ENCODE measurements at regions not wholly inside any gene's neighbourhood (a gene's known extent, or its start where the extent isn't known, plus 50 kb on each side); places are given as distances from the start of the nearest gene placed in this dataset.

- TF ChIP-seq ATF6 (CRISPR knock-in tag; IDR thresholded peaks at IDR 0.05) (no peak), GTF2I (CRISPR knock-in tag; conservative IDR thresholded peaks at IDR 0.05) (no peak), USF1 (CRISPR knock-in tag; IDR thresholded peaks at IDR 0.05) (no peak), NR1H2 (CRISPR knock-in tag; IDR thresholded peaks at IDR 0.05) (no peak), SMAD3 (CRISPR knock-in tag; IDR thresholded peaks at IDR 0.05; ENCODE audit: borderline replicate concordance) (no peak), ZNF425 (CRISPR knock-in tag; conservative IDR thresholded peaks at IDR 0.05) (no peak), ZNF532 (CRISPR knock-in tag; IDR thresholded peaks at IDR 0.05; ENCODE audit: borderline replicate concordance) (no peak), ZSCAN18 (CRISPR knock-in tag; IDR thresholded peaks at IDR 0.05) (no peak), TEAD4 (CRISPR knock-in tag; IDR thresholded peaks at IDR 0.05) (no peak), RELA (CRISPR knock-in tag; IDR thresholded peaks at IDR 0.05; ENCODE audit: borderline replicate concordance) (no peak), USF2 (CRISPR knock-in tag; IDR thresholded peaks at IDR 0.05) (no peak)
Measured at GRCh38 chr10:88047579-88047978, 184.2 kb downstream of the PTEN start (continued).

GRCh38 chr10:88048312-88048711 lies 184.9 kb downstream of the PTEN start:
- no peak overlapping the region for H3K27ac Mint-ChIP-seq
- DNase-seq (ENCODE audit: low spot score) (no peak), ATAC-seq (no peak)
- H3K9me3 Mint-ChIP-seq: peaks cover 15% of the 10 kb centered on the region
- peaks cover 8% of the 10 kb centered on the region; the same call in 1 of the 2 replicates for H3K36me3 Mint-ChIP-seq
- H3K4me3 Mint-ChIP-seq: no peak overlapping the region
- H3K4me1 Mint-ChIP-seq: peaks cover 29% of the 10 kb centered on the region
- no peaks in the 10 kb centered on the region; the same call in 1 of the 2 replicates for H3K27me3 Mint-ChIP-seq (ENCODE audit: low read depth)
- CTCF ChIA-PET: no interaction called here
- POLR2A ChIA-PET: no interaction called here
- no peak for TF ChIP-seq NFATC4 (CRISPR knock-in tag; IDR thresholded peaks at IDR 0.05)
- TF ChIP-seq FOXJ3 (CRISPR knock-in tag; IDR thresholded peaks at IDR 0.05; ENCODE audit: borderline replicate concordance): no peak
- no peak for TF ChIP-seq JUN (CRISPR knock-in tag; IDR thresholded peaks at IDR 0.05)
- TF ChIP-seq FOXK1 (CRISPR knock-in tag; IDR thresholded peaks at IDR 0.05): no peak
- TF ChIP-seq ATF2 (CRISPR knock-in tag; IDR thresholded peaks at IDR 0.05; ENCODE audit: borderline replicate concordance, low read depth): no peak
- no peak for TF ChIP-seq SP1 (CRISPR knock-in tag; conservative IDR thresholded peaks at IDR 0.05)
- no peak for TF ChIP-seq GRHL2 (CRISPR knock-in tag; IDR thresholded peaks at IDR 0.05; ENCODE audit: insufficient replicate concordance, severe bottlenecking)
- TF ChIP-seq PRRX2 (CRISPR knock-in tag; IDR thresholded peaks at IDR 0.05): no peak
- no peak for TF ChIP-seq ZNF232 (CRISPR knock-in tag; IDR thresholded peaks at IDR 0.05)
- TF ChIP-seq OVOL2 (CRISPR knock-in tag; IDR thresholded peaks at IDR 0.05; ENCODE audit: borderline replicate concordance): no peak
- no peak for TF ChIP-seq USF2 (CRISPR knock-in tag; IDR thresholded peaks at IDR 0.05)
- no peak for TF ChIP-seq USF1 (CRISPR knock-in tag; IDR thresholded peaks at IDR 0.05)
